ENCODE measurements at regions not wholly inside any gene's neighbourhood (a gene's known extent, or its start where the extent isn't known, plus 50 kb on each side); places are given as distances from the start of the nearest gene placed in this dataset.

DNA sequence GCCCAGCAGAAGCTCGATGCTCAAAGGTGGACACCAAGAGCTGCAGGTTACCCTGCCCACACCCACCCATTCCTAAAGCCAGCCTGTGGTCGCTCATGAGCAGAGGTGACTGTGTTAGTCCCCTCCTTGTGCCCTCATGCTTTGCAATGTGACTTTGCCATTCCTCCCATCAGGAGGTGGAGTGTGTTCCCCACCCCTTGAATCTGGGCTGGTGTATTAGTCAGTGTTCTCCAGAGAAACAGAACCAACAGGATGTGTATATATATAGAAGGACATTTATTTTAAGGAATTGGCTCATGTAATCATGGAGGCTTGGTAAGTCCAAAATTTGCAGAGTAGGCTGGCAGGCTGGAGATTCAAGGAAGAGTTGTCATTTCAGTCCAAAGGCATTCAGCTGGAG, 54.4 kb upstream of the RNF24 start:
- DNase-seq, result no peak

DNA sequence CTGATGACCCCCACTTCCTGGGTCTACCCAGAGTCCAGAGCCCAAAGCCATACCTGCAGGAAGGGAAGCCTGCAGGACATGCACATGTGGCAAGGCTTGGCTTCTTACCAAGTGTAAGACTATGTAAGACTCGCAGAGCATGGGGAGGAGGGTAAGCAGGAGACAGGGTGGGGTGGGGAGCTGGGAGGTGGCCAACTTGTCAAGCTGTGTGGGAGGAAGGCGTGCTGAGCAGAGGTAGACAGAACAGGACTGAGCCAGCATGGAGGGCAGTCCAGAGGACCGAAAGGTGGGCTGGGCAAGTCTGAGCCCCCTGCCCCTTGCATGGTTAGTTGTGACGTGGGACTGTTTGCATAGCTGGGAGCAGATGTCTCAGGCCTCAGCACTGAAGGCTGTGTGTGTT, 53.4 kb upstream of the RNF24 start:
- DNase-seq, result no peak

DNA sequence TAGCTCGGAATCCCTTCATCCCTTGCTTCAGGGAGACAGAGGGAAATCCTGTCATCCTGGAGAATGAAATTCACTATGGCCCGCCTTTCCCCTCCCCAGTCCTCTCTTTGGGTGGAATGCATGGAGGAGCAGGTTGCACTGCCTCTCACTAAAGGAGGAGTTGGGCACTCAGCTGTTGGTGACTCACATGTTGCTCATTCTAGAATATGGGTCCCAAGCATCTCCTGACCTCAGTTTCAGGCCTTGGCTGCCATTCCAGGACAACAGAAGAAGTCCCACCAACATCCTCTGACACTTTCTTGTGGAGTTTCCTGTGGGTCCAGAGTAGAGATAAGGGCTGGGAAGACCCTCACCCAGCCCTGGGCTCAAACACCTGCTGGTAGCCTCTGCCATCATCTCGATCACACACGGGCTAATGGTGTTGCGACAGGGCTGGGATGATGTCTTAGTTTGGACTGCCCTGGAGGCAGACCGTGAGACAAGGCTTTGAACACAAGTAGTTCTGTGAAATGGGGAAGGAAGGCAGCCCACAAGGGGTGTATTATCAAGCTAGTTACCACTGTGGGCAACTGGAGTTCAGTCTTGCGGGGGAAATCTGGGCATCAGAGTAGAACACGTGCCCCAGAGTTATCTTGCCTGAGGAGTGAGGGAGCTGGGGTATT, 52.4 kb upstream of the RNF24 start:
- no peak for DNase-seq

GRCh38 chr20:4066551-4066950, 51.2 kb upstream of the RNF24 start:
- no peak for DNase-seq

GRCh38 chr20:4065391-4065844, 50.1 kb upstream of the RNF24 start:
- DNase-seq, result no peak

Data from NCI-H2081 (cell line).